HEK293T (cell line): ENCODE measurements at regions not wholly inside any gene's neighbourhood (a gene's known extent, or its start where the extent isn't known, plus 50 kb on each side); places are given as distances from the start of the nearest gene placed in this dataset.

ENCODE experiments used
- BHLHE40 ChIP-seq: fragments of 450-650 bp; IDR thresholded peaks from 2 replicates; pipeline ENCODE4 v1.6.1; 2016; ENCODE audit warnings: mild to moderate bottlenecking, moderate library complexity, borderline replicate concordance
- ELF4 ChIP-seq: fragments of 450-650 bp; IDR thresholded peaks from 2 replicates; pipeline ENCODE4 v1.6.1; 2017; ENCODE audit warnings: antibody characterized with exemption
- FOXK2 ChIP-seq: fragments of 450-650 bp; IDR thresholded peaks from 2 replicates; pipeline ENCODE4 v1.6.1; 2016; ENCODE audit warnings: mild to moderate bottlenecking
- HDGF ChIP-seq: fragments of 450-650 bp; IDR thresholded peaks from 2 replicates; pipeline ENCODE4 v1.6.1; 2017; ENCODE audit warnings: antibody characterized with exemption, borderline replicate concordance
- NFRKB ChIP-seq: fragments of 450-650 bp; IDR thresholded peaks from 2 replicates; pipeline ENCODE4 v1.6.1; 2016; ENCODE audit warnings: mild to moderate bottlenecking, moderate library complexity
- SP1 ChIP-seq: fragments of 450-650 bp; IDR thresholded peaks from 2 replicates; pipeline ENCODE4 v1.6.1; 2017
- TARDBP ChIP-seq: fragments of 450-650 bp; IDR thresholded peaks from 2 replicates; pipeline ENCODE4 v1.6.1; 2016

- TF ChIP-seq FOXK2 (no peak), ELF4 (no peak), NFRKB (no peak), TARDBP (no peak), SP1 (no peak), BHLHE40 (no peak), HDGF (no peak)
These were observed 125.9 kb downstream of the FAM53A start for GRCh38 chr4:1558205-1558604.
